Stimulated activated CD4-positive, alpha-beta T cell treated with anti-CD3 and anti-CD28 coated beads, Interleukin-2, amount 100 ng/mL, for 24 hours (primary cell): ENCODE measurements at regions not wholly inside any gene's neighbourhood (a gene's known extent, or its start where the extent isn't known, plus 50 kb on each side); places are given as distances from the start of the nearest gene placed in this dataset.

ENCODE experiments used
- DNase-seq, 2 donors: peaks; one replicate each; pipeline ENCODE4 v3.0.0-alpha.2; 2020

DNA sequence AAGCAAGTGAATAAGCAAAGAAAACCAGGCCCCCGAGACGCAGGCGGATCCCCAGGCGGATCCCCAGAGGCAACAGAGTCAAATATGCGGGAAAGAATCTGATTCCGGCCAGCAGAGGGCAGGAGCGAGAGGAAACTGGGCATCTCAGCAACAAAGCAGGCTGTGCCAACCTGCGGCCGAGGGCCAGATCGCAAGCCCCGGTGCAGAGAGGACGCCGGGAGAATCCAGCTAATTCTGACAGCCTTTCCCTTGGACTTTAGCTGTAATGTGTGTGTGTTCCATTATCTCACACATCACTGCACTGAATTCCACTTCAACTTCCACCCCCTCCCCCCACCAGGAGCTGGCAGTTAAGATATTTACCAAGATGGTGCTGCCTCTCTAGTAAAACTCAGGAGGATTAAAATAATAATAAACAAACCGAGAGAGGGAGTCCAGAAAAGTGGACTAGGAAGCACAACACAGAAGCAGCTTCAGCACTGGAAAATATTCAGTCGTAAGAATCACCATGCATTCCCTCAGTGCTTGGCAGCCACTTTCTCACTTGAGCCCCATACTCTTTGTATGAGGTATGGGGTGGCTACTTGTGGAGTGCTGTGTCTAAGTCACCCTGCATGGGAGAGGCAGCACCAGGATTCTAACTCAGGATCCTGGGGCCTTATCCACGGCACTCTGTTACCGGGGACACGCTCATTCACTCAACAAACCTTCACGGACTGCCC, 66.2 kb upstream of the SNX9 start:
- DNase-seq = peak; percentile 84 to 87

DNA sequence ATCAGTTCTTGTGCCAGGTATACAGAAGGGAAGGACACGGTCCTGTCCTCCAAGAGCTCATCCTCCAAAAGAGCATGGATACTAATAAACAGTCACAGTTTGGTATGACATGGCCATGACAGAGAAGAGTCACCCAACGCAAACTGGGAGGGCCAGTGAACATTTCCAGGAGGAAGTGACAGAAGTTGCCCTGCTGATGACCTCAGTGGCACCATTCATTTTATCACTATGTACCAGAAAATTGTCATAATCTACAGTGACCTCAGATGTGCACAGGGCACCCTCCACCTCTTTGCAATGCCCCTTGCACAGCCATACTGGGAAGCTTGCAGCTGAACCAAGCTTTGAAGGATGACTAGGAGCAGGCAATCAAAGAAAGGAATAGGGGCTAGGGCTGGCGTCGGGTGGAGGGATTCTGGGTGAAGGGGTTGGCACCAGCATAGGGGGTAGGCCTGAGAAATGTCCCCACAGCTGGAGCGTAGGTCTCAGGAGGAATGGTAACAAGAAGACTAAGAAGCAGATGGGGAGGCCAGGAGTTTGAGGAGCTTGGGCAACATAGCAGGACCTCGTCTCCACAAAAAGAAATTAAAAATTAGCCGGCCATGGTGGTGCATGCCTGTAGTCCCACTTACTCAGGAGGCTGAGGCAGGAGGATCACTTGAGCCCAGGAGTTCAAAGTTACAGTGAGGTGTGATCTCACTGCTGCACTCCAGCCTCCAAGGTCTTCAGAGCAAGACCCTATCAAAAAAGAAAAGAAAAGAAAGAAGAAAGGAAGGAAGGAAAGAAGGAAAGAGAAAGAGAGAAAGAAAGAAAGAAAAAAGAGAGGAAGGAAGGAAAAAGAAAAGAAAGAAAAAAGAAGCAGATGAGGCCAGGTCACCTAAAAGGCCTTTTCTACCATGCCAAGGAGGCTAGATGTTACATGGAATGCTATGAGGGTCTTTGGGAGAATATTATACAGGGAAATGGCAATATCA, 65.3 kb upstream of the SNX9 start:
- DNase-seq = no peak

DNA sequence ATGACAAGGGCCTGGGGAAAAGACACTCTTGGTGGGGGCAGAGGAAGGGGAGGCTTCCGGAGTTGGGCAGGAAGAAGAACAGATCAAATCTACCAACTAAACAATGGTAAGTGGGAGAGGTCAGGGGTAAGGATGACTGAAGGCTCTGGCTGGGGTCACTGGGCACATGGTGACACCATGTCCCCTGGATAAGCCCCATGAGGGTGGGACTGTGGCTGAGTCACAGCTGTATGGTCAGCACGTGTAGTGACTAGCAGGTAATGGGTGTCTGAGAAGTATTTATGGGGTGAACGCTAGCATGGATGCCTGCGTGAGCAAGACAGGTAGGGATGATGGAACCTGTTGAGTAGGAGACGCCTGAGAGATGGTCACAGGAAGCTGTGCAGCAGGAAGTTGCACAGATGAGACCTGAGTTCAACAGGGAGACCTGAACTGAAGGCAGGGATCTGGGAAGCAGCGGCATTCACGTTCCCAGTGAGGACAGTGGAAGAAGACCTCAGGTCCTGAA, 64.5 kb upstream of the SNX9 start:
- no peak for DNase-seq

DNA sequence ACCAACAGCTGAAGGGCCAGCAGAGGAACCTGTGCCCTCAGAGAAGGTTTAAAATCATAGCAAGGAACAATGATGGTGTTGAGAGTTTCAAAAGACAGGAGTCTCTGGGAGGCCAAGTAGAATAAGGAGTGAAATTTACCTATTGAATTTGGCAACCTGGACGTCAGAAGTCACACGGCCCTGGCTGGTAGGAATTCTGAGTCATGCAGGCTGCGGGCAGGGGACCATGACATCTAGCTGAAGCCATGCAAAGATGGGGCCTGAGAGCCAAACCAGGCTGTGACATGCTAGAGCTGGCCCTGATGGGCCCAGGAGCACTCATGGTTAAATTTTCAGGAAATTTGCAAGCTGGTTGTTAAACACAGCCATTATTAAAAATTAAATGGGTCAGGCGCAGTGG, 64.0 kb upstream of the SNX9 start:
- no peak for DNase-seq

DNA sequence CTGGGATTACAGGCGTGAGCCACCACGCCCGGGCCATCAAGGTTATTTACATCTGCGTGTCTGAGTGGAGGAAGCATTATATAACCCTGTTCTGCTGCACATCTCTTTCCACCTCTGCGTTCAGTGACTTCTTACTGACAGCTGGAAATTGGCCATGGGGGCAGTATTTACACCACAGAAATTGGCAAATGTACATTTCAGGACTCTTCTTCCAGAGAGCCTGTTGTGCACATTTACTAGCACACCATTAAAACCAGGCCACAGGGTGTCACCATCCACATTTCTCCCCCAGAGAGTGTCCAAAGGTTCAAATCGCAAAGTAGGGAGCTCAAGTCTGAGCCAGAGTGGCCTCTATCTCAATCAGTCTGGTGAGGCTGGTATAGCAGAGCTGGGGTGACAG, 62.9 kb upstream of the SNX9 start:
- DNase-seq = no peak

DNA sequence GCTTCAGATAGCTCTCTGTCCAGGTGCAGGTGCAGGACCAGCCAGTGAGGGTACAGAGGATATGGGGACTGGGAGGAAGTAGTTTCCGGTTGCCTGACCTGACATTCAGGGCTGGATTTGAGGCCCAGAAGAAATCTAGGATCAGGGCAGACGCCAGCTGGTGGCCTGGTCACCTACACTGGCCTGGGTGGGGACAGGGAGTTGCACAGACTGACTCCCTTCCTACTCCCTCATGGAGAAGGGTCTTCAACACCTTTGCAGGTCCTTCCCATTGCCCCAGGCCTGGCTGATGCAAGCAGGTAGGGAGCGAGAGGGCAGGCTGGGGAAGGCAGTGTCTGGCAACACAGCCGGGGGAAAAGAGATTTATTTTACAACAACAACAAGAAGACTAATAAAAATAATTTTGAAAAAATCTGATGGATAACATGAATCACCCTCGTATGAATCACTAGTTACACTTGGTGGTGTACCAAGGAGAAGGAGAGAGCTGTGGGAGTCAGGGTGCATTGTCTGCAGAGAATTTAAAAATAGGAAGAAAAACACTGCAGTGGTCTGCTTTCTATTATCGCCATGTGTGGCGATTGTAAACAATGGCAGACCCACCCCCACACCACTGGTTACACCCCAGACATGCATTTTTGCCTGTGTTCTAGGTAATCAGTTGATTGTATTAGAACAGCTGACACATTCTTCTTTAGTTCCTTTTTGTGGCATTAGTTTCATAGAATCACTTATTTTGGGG, 62.3 kb upstream of the SNX9 start:
- peak in 1 of 2 donors; percentile 58 for DNase-seq

DNA sequence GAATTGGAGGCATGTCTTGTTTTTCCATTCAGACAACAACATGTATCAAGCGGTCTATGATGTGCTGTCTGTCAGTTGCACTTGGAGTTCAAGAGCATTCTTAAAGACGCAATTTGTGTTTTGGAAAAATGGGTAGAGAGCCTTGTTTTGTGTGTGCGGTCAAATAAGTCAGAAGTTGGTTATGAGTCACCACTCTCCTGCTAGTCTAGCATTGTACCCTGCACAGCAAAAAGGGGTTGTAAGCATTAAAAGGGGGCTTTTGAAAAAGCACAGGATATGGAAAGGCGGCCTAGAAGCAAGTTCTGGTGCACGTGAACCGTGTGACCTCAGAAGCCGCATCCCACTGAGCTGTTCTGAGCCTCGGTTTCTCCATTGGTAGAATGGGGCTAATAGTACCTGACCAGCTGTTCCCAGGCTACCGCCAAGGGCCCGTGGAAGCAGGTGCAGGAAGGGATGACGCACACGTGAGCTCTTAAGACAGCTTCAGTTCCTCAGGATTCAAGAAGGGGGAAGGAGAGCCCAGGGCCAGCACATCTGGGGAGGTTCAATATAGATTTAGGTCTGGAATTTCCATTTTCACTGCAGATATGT, 61.6 kb upstream of the SNX9 start:
- peak in 1 of 2 donors; percentile 58 for DNase-seq

DNA sequence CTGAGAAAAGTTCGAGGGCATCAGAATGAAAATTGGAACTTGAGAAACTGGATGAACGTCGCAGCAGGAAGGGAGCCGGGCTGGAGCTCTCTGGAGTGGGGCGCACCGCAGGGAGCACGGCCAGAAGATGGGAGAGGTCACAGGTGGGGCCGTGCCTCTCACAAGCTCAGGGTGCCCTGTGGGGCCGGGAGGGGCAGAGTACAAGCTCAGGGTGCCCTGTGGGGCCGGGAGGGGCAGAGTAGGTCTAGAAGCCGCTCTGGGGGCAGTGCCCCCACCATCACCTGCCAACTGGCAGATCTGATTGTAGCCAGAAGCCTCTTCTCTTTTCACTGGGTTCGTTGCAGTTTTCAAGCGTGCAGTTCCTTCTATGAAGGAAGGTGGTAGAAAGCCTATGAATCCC, 61.1 kb upstream of the SNX9 start:
- no peak for DNase-seq

DNA sequence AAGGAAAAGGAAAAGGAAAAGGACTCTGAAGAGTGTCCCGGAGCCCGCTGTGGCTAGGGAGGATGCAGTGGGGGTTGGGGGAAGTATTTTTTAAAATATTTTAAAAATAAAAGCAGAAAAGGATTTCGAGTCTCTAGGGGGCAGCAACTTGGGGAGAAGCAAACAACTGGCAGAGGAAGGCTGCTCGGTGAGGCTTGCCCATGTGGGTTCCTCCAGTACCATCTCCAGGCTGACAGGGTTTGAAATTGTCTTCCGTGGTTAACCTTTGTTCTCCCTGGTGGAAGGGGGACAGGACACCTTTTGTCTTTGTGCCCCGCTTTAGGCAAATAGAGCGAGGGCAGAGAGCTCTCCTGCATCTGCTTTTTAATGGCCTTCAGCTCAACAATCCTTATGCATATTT, 60.4 kb upstream of the SNX9 start:
- no peak for DNase-seq

DNA sequence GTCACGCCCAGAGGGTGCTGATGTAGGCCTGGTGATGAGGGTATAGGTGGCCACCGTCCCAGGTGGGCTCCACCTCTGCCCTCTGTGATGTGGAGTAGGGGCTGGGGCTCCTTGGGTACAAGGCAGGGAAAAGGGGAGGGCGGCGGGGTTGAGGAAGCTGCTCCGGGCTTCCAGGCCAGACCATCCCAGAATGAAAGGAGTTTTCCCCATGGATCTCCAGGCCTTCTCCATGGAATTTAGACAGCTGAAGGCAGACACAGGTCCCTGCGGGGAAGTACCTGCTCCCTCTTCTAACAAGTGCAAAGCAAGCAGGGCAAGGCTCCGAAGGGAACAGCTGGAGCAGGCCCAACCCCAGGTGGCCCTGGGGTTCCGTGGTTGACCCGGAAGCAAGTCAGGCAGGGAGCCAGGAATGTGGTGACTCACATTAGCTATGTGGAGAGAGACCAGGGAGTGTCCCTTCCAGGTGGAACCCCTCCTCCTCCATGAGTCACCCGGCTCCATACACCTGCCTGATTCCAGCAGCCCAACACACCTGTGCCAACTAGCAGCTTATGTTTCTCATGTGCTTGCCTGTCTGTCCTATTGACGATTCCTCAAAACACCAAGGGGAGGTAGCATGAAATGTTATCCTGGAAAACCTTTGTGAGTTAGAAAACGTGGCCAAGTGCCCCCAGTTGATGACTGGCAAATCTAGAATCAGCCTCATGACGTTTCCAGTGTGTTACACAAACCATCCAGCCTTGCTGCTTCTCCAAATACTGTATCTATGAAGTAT, 59.7 kb upstream of the SNX9 start:
- DNase-seq = no peak

DNA sequence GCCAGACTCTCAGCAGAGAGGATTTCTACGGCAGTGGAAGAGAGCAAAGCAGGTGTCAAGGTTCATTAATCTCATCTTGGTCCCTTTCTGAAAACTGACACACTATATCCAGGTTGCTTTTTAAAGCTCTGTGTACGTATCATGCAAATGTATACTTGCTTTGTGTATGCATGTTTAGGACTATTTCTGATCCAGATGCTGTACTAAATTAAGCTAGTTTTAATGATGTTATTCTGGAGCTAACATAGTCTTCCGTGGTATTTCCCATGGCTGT, 59.2 kb upstream of the SNX9 start:
- no peak for DNase-seq

DNA sequence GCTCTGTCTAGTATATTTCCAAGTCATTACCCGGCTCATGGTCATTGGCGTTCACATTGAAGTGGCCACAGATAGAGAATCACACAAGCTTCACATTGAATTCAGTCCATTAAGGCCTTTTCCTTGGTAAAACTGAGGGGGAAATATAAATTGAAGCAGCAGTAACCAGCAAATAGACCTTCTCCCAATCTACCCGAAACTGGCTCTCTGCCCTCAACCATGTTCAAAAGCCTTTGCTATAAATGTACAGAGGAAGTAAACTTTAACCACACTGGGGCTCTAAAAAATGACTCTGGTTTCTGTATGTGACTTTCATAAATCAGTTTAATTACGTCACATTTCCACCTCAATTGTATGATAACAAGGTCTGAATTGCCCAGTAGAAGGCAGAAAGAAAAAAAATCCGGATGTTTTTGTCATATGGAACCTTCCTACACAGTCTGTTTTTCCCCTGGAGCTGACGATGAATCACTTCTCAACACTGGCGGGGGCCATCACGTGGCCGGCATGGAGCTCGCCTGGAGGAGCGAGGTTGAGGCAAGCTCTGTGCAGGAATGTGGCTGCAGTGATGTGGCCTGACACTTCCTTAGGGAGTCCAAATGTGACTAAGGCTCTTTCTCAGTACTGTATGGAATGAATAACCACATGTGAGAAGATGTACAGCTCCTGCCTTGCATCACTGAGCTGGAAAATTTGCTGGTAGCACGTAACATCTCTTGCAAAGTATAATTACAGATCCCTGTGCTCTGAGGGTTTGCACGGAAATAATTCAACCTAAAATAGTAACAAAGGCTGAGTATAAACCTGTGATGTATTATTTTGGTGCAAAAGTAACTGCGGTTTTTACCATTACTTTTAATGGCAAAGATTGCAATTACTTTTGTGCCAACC, 58.6 kb upstream of the SNX9 start:
- peak; percentile 85 to 86 for DNase-seq

DNA sequence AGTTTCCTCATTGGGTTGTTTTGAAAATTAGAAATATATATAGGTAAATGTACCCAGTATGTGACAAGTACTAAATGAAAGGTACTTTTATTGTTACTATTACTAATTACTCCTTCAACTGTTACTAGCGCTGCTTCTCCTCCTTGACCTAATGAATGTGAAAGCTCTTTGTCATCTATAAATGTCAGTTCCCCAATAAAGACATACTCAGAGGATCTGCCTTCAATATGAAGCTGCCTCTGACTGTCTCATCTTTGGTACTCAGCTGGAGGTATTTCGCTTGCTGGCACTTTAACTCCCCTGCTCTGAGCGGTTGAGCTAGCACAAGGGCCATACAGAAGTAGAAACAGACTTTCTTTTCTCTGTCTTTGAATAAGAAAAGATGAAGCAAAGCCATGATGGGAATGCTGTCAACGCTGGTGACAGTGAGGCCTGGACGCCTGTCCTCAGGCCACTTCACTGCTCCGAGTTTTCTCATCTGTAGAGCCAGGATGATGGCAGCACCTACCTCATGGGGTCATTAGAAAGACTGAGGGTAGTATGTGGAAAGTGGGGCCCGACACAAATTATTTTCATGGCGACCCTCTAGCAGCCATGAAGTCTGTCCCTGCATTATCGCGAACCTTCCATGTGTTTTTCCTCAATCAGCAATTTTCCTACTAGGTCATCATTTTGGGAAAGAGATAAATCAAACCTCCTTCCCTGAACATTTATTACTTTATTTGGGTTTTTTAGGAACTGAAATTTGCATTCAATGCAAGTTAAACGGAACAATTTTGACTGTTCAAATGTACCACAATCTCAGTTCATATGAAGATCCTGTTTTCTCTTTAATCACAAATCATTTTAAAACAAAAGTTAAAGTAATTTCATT, 55.9 kb upstream of the SNX9 start:
- no peak for DNase-seq

DNA sequence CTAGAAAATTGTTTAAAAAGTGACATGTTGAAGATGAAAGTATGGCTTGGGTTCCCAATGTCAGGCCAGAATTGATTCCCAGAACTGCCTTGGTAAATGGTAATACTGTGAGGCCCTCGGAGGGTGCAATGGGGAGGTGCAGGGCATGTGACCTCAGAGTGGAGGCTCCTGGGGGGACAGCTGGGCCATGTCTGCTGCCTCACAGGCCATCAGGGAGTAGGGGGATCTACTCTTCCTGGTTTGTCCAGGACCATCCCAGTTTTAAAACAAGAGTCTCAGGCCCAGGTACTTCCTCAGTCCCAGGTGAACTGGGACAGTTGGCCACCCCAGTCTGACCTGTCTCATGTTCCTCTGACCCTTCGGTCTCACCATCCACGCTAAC, 55.3 kb upstream of the SNX9 start:
- DNase-seq = no peak

DNA sequence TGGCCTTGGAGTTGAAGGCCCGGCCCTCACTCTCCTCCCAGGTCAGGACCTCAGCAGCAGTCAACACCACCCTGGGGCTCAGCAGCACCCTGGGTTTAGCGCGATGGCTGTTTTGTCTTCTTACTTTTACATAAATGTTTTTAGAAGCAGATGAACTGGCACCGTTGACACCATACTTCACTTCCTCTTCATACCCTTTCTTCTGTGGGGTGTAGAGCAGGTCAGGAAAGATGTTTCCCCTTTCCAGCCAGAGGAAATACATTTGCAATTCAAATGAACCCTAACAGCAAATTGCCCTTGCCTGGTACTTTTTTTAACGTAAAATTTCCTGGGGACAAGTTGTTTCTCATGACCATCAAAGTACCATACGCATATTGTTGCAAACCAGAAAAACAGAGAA, 54.7 kb upstream of the SNX9 start:
- no peak for DNase-seq

DNA sequence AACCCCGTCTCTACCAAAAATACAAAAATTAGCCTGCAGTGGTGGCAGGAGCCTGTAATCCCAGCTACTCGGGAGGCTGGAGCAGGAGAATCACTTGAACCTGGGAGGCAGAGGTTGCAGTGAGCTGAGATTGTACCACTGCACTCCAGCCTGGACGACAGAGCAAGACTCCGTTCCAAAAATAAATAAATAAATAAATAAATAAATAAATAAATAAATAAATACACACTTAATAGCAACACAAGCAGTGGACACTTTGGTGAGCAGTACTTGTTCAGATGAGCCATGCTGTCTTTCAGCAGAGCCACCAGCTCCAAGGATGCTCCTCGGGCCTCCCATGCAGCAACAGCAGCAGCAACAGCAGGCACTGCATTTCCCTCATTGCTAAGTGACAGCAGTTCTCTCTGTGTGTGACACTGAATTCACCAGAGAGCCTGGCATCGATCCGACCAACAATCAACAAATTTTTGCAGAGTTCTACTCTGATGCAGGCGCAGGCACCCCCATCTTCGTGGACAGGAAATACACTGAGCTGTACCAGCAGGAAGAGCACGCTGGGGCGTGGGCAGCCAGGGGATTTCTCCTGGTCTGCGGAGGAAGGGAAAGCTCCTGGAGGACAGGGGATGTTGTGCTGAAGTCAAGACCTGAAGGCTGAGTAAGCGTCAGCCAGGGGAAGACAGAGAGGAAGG, 54.0 kb upstream of the SNX9 start:
- no peak for DNase-seq

DNA sequence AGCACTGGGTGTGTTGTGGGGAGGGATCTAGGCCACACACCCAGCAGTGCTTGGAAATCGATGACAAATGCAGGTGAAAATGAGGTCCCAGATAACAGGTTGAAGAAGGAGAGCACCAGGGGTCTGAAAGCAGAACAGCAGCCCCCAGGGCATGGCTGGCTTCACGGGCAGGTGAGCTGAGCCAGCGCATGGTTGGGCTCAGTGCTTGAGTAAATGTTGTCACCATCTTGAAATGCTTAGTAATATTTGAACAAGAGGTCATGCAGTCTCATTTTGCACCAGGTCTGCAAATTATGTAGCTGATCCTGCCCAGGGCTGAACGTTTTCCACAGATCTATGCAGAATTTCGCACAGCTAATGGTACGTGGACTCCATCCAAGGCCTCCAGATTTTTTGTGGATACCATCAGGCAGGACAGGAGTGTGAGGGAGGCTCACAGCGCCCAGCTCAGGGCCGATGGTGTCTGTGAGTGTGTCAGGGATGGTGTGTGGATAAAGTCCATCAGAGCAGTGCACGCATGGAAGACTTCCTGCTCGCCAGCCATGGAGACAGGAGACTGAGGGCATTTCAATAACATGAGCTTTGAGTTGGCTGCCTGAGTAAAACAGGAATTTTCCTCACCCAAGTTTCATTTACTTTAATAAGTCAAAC, 53.1 kb upstream of the SNX9 start:
- DNase-seq = no peak

DNA sequence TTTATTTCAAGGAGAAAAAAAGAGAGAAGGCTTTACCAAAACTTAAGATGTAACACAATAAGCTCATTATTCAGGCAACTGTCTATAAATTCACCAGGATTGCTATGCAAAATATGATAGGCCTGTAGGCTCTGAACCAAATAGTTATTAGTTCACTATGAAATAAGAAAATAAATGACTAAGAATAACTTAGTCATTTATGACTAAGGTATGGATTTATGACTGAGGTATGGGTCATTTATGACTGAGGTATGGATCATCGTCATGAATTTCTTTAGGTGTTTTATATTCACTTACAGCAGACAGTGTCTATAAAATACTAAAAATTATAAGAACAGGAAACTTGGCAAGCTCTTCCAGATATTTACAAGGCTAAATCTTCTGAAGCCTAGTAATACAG, 52.1 kb upstream of the SNX9 start:
- no peak for DNase-seq

DNA sequence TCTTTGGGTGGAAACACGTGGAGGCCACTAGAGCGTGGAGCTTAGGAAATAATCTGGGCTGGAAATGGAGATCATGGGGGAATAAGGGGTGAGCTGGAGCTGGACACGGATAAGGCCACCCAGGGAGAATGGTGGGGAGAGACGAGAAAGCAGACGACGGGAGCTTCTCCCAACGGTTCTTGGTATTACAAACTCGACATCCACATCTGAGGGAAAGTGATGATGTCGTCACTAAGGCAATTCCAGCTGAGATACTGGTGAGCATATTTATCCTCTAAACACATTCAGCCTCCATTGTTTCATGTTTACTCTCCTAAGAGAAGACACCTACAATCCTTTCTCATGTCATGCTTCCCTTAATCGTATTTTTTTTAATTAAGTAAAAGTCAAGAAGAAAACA, 50.2 kb upstream of the SNX9 start:
- no peak for DNase-seq
